OCI-LY3 (cell line): ENCODE measurements at regions not wholly inside any gene's neighbourhood (a gene's known extent, or its start where the extent isn't known, plus 50 kb on each side); places are given as distances from the start of the nearest gene placed in this dataset.
"Not testable (repeated sequence)": the region's sequence is repeated elsewhere in the genome, so short reads cannot be mapped to it uniquely, and the experiment has no call there.

Source experiments
- H2AFZ ChIP-seq: fragments of 200-600, 300-600 bp; shearing (Covaris generic); 2 replicates; pipeline ENCODE4 v1.6.0; 2014; ENCODE audit warnings: antibody characterized with exemption, low read depth, low read length
- H3K27ac ChIP-seq: fragments of 200-600, 300-600 bp; sonication (generic); 2 replicates; pipeline ENCODE4 v1.5.1; 2014; ENCODE audit warnings: mild to moderate bottlenecking, low read length, moderate library complexity, mixed read lengths
- H3K27me3 ChIP-seq: fragments of 200-600, 300-600 bp; sonication (generic); 2 replicates; pipeline ENCODE4 v1.6.1; 2014; ENCODE audit warnings: low read depth, low read length, mixed read lengths
- H3K36me3 ChIP-seq: fragments of 200-600, 300-600 bp; sonication (generic); replicated peaks from 2 replicates; pipeline ENCODE3; 2014; ENCODE audit warnings: low read depth, low read length, mixed read lengths
- H3K4me1 ChIP-seq: fragments of 300-600, 200-600 bp; sonication (generic); 2 replicates; pipeline ENCODE4 v1.6.1; 2014; ENCODE audit warnings: low read length, mixed read lengths
- H3K4me2 ChIP-seq: fragments of 200-600, 300-600 bp; sonication (generic); 2 replicates; pipeline ENCODE4 v1.6.1; 2014; ENCODE audit warnings: low read length, mixed read lengths
- H3K4me3 ChIP-seq: fragments of 300-600, 200-600 bp; sonication (generic); 2 replicates; pipeline ENCODE4 v1.5.1; 2014; ENCODE audit warnings: antibody characterized with exemption, mild to moderate bottlenecking, low read length, moderate library complexity
- H3K79me2 ChIP-seq: fragments of 300-600, 200-600 bp; shearing (Covaris generic); 2 replicates; pipeline ENCODE4 v1.6.1; 2014; ENCODE audit warnings: mild to moderate bottlenecking, low read length, mixed read lengths
- H3K9ac ChIP-seq: fragments of 300-600, 200-600 bp; shearing (Covaris generic); 2 replicates; pipeline ENCODE4 v1.6.0; 2014; ENCODE audit warnings: mild to moderate bottlenecking, low read length, moderate library complexity
- H3K9me3 ChIP-seq: fragments of 200-600, 300-600 bp; shearing (Covaris generic); 2 replicates; pipeline ENCODE4 v1.6.1; 2014; ENCODE audit warnings: low read length, mixed read lengths; ENCODE audit not compliant: insufficient read depth
- H4K20me1 ChIP-seq: fragments of 200-600, 300-600 bp; sonication (generic); 2 replicates; pipeline ENCODE4 v1.6.1; 2016; ENCODE audit warnings: low read length, mixed read lengths; ENCODE audit not compliant: insufficient read depth
- CTCF ChIP-seq: fragments of 200-600, 300-600 bp; sonication (generic); IDR thresholded peaks from 2 replicates; pipeline ENCODE4 v1.5.1; 2014; ENCODE audit warnings: antibody characterized with exemption, low read length, low read depth
- EZH2phosphoT487 ChIP-seq: fragments of 200-600 bp; shearing (Covaris generic); IDR thresholded peaks from 2 replicates; pipeline ENCODE4 v1.6.1; 2018; ENCODE audit warnings: antibody characterized with exemption, mixed run types, low read depth

- Histone ChIP-seq H3K27ac (no peak overlapping the region), H2AFZ (no peak overlapping the region), H3K36me3 (no peaks in the 10 kb centered on the region), H3K79me2 (no peaks in the 10 kb centered on the region), H3K27me3 (no peaks in the 10 kb centered on the region), H3K4me2 (no peak overlapping the region), H3K4me3 (no peak overlapping the region), H3K4me1 (no peaks in the 10 kb centered on the region), H4K20me1 (no peaks in the 10 kb centered on the region), H3K9ac (no peak overlapping the region), H3K9me3 (no peaks in the 10 kb centered on the region)
- TF ChIP-seq EZH2phosphoT487 (no peak), CTCF (no peak)
These were observed 410.8 kb upstream of the ZNF804A start for GRCh38 chr2:184187421-184187971.

GRCh38 chr2:184190725-184191124 lies 407.6 kb upstream of the ZNF804A start:
- Histone ChIP-seq H3K9me3 (no peaks in the 10 kb centered on the region), H4K20me1 (no peaks in the 10 kb centered on the region), H3K4me3 (no peak overlapping the region), H3K9ac (no peak overlapping the region), H3K4me1 (no peaks in the 10 kb centered on the region), H3K36me3 (no peaks in the 10 kb centered on the region), H2AFZ (no peak overlapping the region), H3K4me2 (no peak overlapping the region), H3K27ac (no peak overlapping the region), H3K27me3 (no peaks in the 10 kb centered on the region), H3K79me2 (no peaks in the 10 kb centered on the region)
- TF ChIP-seq EZH2phosphoT487 (no peak), CTCF (no peak)

GRCh38 chr2:184192649-184193048 lies 405.7 kb upstream of the ZNF804A start:
- no peaks in the 10 kb centered on the region for H3K27me3 ChIP-seq
- no peak overlapping the region for H3K27ac ChIP-seq
- no peak for TF ChIP-seq CTCF
- TF ChIP-seq EZH2phosphoT487: no peak

GRCh38 chr2:184197413-184197812 lies 400.9 kb upstream of the ZNF804A start:
- H3K9ac ChIP-seq: no peak overlapping the region

More at GRCh38 chr2:184192649-184193048, 405.7 kb upstream of the ZNF804A start:
- no peak overlapping the region for H3K9ac ChIP-seq
- H2AFZ ChIP-seq: no peak overlapping the region
- H3K4me2 ChIP-seq: no peak overlapping the region
- H3K36me3 ChIP-seq: no peaks in the 10 kb centered on the region
- no peaks in the 10 kb centered on the region for H3K4me1 ChIP-seq
- H4K20me1 ChIP-seq: no peaks in the 10 kb centered on the region
- H3K9me3 ChIP-seq: no peaks in the 10 kb centered on the region
- no peak overlapping the region for H3K4me3 ChIP-seq
- no peaks in the 10 kb centered on the region for H3K79me2 ChIP-seq

GRCh38 chr2:184198791-184199190 lies 399.5 kb upstream of the ZNF804A start:
- H3K4me1 ChIP-seq, H3K4me2 ChIP-seq, H3K27me3 ChIP-seq, H4K20me1 ChIP-seq, H2AFZ ChIP-seq, H3K79me2 ChIP-seq, H3K9ac ChIP-seq, H3K9me3 ChIP-seq, H3K36me3 ChIP-seq, H3K27ac ChIP-seq, H3K4me3 ChIP-seq: not testable (repeated sequence)

More at GRCh38 chr2:184197413-184197812, 400.9 kb upstream of the ZNF804A start:
- no peak overlapping the region for H2AFZ ChIP-seq
- H4K20me1 ChIP-seq: no peaks in the 10 kb centered on the region
- no peaks in the 10 kb centered on the region for H3K27me3 ChIP-seq
- H3K4me3 ChIP-seq: no peak overlapping the region
- H3K9me3 ChIP-seq: no peaks in the 10 kb centered on the region
- H3K36me3 ChIP-seq: no peaks in the 10 kb centered on the region
- no peak overlapping the region for H3K4me2 ChIP-seq
- H3K4me1 ChIP-seq: no peaks in the 10 kb centered on the region
- no peak for TF ChIP-seq CTCF
- no peak for TF ChIP-seq EZH2phosphoT487
- H3K79me2 ChIP-seq: no peaks in the 10 kb centered on the region
- H3K27ac ChIP-seq: no peak overlapping the region
